Caco-2 (cell line): ENCODE measurements at regions not wholly inside any gene's neighbourhood (a gene's known extent, or its start where the extent isn't known, plus 50 kb on each side); places are given as distances from the start of the nearest gene placed in this dataset.
"Not testable (repeated sequence)": the region's sequence is repeated elsewhere in the genome, so short reads cannot be mapped to it uniquely, and the experiment has no call there.

ENCODE experiments used
- BruUV-seq: library from RNA; stranded (reverse); fragments of 400-500 nt; replicated peaks from 2 replicates; lab custom pipeline; 2021; lab: Mats Ljungman, UMichigan
- CTCF ChIA-PET: fragments of 300-600 bp; sonication (Branson Sonifier 250); formaldehyde crosslinking; loops from one replicate; lab custom pipeline; 2022; ENCODE audit warnings: antibody characterized with exemption; lab: Charles Lee
- POLR2A ChIA-PET: fragments of 300-600 bp; sonication (Branson Sonifier 250); formaldehyde crosslinking; loops from one replicate; lab custom pipeline; 2022; ENCODE audit warnings: antibody characterized with exemption; lab: Charles Lee
- DNase-seq, 2 experiments: peaks; one replicate each; pipeline versions ENCODE4 v3.0.0 to v3.0.0-alpha.2; 2020 to 2022
- H3K27me3 ChIP-seq: replicated peaks from 2 replicates; pipeline ENCODE4 v1.6.0; 2011; ENCODE audit warnings: low read length; ENCODE audit not compliant: control insufficient read depth, insufficient read depth
- H3K36me3 ChIP-seq: 2 replicates; pipeline ENCODE4 v1.5.1; 2011; ENCODE audit warnings: low read length; ENCODE audit not compliant: control insufficient read depth, insufficient read depth
- H3K4me1 ChIP-seq: fragments of 250-450 bp; sonication (Bioruptor Pico); 2 replicates; pipeline ENCODE4 v1.5.1; 2020; ENCODE audit warnings: mild to moderate bottlenecking
- H3K4me3 ChIP-seq: 2 replicates; pipeline ENCODE4 v1.5.1; 2011; ENCODE audit warnings: low read depth, mild to moderate bottlenecking, control low read depth, low read length
- H3K9me3 ChIP-seq: fragments of 250-450 bp; sonication (Bioruptor Pico); 2 replicates; pipeline ENCODE4 v1.5.1; 2020; ENCODE audit warnings: mild to moderate bottlenecking, moderate library complexity
- H3K27ac Mint-ChIP-seq: one replicate; pipeline ENCODE4 v1.8.0; 2022; ENCODE audit warnings: mixed read lengths; ENCODE audit not compliant: unreplicated experiment
- H3K27me3 Mint-ChIP-seq: one replicate; pipeline ENCODE4 v1.8.0; 2022; ENCODE audit warnings: mixed read lengths; ENCODE audit not compliant: insufficient read depth, unreplicated experiment
- H3K36me3 Mint-ChIP-seq: one replicate; pipeline ENCODE4 v1.8.0; 2022; ENCODE audit warnings: mild to moderate bottlenecking, mixed read lengths; ENCODE audit not compliant: insufficient read depth, unreplicated experiment
- H3K4me1 Mint-ChIP-seq: one replicate; pipeline ENCODE4 v1.8.0; 2022; ENCODE audit warnings: low read depth, mixed read lengths; ENCODE audit not compliant: unreplicated experiment
- H3K4me3 Mint-ChIP-seq: one replicate; pipeline ENCODE4 v1.8.0; 2022; ENCODE audit warnings: mild to moderate bottlenecking, moderate library complexity, mixed read lengths; ENCODE audit not compliant: unreplicated experiment
- H3K9me3 Mint-ChIP-seq: one replicate; pipeline ENCODE4 v1.8.0; 2022; ENCODE audit warnings: mixed read lengths; ENCODE audit not compliant: unreplicated experiment
- CTCF ChIP-seq, 2 experiments: fragments of 200-600 bp in 1 of 2; IDR thresholded peaks; 1 replicate in 1 of 2; 2 replicates in 1 of 2; pipeline versions ENCODE4 v1.5.1 to v1.8.0; 2011 to 2022; ENCODE audit warnings: antibody characterized with exemption in 1 of 2, control low read depth in 1 of 2, inconsistent platforms in 1 of 2, low read depth in 1 of 2, low read length in 1 of 2, mild to moderate bottlenecking in 1 of 2, moderate library complexity in 1 of 2; ENCODE audit not compliant: insufficient read depth in 1 of 2, severe bottlenecking in 1 of 2, unreplicated experiment in 1 of 2
- intact Hi-C: fragments of 100-400 bp; cut with micrococcal nuclease; formaldehyde crosslinking; loops from one replicate; pipeline ENCODE4 v1.10.0; 2022; ENCODE audit not compliant: unreplicated experiment

GRCh38 chr11:121379145-121379810 is 72.8 kb upstream of the SORL1 start:
- H3K27ac Mint-ChIP-seq, H3K36me3 Mint-ChIP-seq, H3K9me3 Mint-ChIP-seq, CTCF ChIA-PET, POLR2A ChIA-PET, BruUV-seq, H3K4me3 ChIP-seq, H3K4me1 Mint-ChIP-seq, H3K9me3 ChIP-seq, H3K27me3 Mint-ChIP-seq, H3K4me3 Mint-ChIP-seq, H3K4me1 ChIP-seq, H3K36me3 ChIP-seq, H3K27me3 ChIP-seq: not testable (repeated sequence)
- peak; percentile 34 to 51 for DNase-seq
- peak; percentile 25 to 26 for TF ChIP-seq CTCF (IDR thresholded peaks at IDR 0.05; ENCODE audit: insufficient read depth in 1 of 2, low read depth in 1 of 2, low read length in 1 of 2, severe bottlenecking in 1 of 2, unreplicated experiment in 1 of 2)
- intact Hi-C loops: loop anchor here (1.0 kb wide), 1 partner anchor 56 kb away; no protein-coding TSS in a partner anchor

- no peaks in the 10 kb centered on the region; the same call in 1 of the 2 replicates for H3K27me3 ChIP-seq
- CTCF ChIA-PET: interaction anchor here (0.6 kb wide), 1 partner anchor 1123 kb away, joined by 5 read pairs; no protein-coding TSS in a partner anchor
Measured at GRCh38 chr11:121383716-121384115, 68.4 kb upstream of the SORL1 start.

GRCh38 chr11:121385688-121386087 is 66.4 kb upstream of the SORL1 start:
- DNase-seq: no peak
- no peaks in the 10 kb centered on the region for H3K36me3 Mint-ChIP-seq
- POLR2A ChIA-PET: no interaction called here
- no peaks in the 10 kb centered on the region for H3K4me1 Mint-ChIP-seq
- intact Hi-C loops: no loop called here
- H3K4me3 ChIP-seq: no peak overlapping the region
- no TSS peak for BruUV-seq
- TF ChIP-seq CTCF (IDR thresholded peaks at IDR 0.05; ENCODE audit: insufficient read depth in 1 of 2, low read depth in 1 of 2, low read length in 1 of 2, severe bottlenecking in 1 of 2, unreplicated experiment in 1 of 2): no peak
- CTCF ChIA-PET: no interaction called here
- H3K4me3 Mint-ChIP-seq: no peak overlapping the region
- no peaks in the 10 kb centered on the region for H3K36me3 ChIP-seq
- no peak overlapping the region for H3K27ac Mint-ChIP-seq
- H3K9me3 ChIP-seq: no peaks in the 10 kb centered on the region
- H3K27me3 ChIP-seq: no peaks in the 10 kb centered on the region; the same call in 1 of the 2 replicates
- no peaks in the 10 kb centered on the region for H3K9me3 Mint-ChIP-seq
- no peaks in the 10 kb centered on the region for H3K4me1 ChIP-seq
- H3K27me3 Mint-ChIP-seq: peaks cover 15% of the 10 kb centered on the region

More at GRCh38 chr11:121383716-121384115, 68.4 kb upstream of the SORL1 start:
- no peak for DNase-seq
- H3K4me1 Mint-ChIP-seq: no peaks in the 10 kb centered on the region
- peaks cover 14% of the 10 kb centered on the region for H3K27me3 Mint-ChIP-seq
- no peak for TF ChIP-seq CTCF (IDR thresholded peaks at IDR 0.05; ENCODE audit: insufficient read depth in 1 of 2, low read depth in 1 of 2, low read length in 1 of 2, severe bottlenecking in 1 of 2, unreplicated experiment in 1 of 2)
- no TSS peak for BruUV-seq
- H3K4me3 ChIP-seq: no peak overlapping the region
- H3K36me3 ChIP-seq: no peaks in the 10 kb centered on the region
- no peaks in the 10 kb centered on the region for H3K9me3 ChIP-seq
- no peaks in the 10 kb centered on the region for H3K4me1 ChIP-seq
- H3K27ac Mint-ChIP-seq: no peak overlapping the region
- intact Hi-C loops: no loop called here
- H3K36me3 Mint-ChIP-seq: no peaks in the 10 kb centered on the region
- H3K9me3 Mint-ChIP-seq: no peaks in the 10 kb centered on the region
- H3K4me3 Mint-ChIP-seq: no peak overlapping the region
- POLR2A ChIA-PET: no interaction called here
